ENCODE measurements at regions not wholly inside any gene's neighbourhood (a gene's known extent, or its start where the extent isn't known, plus 50 kb on each side); places are given as distances from the start of the nearest gene placed in this dataset.

GRCh38 chr2:226431288-226431948, 368.2 kb downstream of the IRS1 start:
- no peak for DNase-seq (ENCODE audit: low spot score)

DNA sequence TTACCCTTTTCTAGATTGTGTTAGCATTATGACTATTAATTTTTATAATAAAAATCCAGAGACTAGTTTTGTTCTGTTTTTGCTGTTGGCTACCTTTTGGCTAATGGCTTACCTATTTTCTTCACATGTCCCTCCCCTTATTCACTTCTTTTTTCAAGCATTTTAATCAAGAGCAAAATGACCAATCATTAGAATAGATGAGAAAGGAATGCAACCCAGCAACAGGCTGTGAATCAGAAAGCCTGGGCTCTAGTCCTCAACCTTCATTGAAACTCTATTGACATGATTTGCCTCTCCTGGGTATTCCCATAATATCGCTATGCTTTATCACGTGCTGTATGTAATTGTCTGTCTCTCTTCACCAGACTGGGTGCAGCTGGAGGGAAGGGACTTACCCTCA, 370.1 kb downstream of the IRS1 start:
- no peak for DNase-seq (ENCODE audit: low spot score)

- DNase-seq (ENCODE audit: low spot score): no peak
These were observed 371.9 kb downstream of the IRS1 start for GRCh38 chr2:226427538-226428307.

GRCh38 chr2:226426292-226426736, 373.3 kb downstream of the IRS1 start:
- no peak for DNase-seq (ENCODE audit: low spot score)

DNA sequence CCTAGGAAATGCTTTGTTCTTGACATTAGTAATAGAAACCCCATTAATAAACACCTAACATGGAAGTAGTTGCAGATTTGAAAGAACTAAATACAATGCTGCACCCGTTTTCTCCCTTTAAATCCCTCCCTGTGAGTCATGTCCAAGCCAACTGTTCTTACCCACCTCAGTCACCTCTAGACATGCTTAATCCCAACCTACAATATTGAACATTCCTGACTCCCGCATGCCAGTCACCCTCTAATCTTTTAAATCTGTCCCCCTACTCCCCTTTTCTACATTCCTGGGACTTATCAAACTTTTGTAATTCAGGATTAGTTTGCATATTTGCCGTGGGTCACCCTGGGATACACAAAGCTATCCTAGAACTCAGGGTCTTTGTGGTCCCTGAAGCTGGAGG, 374.6 kb downstream of the IRS1 start:
- DNase-seq (ENCODE audit: low spot score): no peak

DNA sequence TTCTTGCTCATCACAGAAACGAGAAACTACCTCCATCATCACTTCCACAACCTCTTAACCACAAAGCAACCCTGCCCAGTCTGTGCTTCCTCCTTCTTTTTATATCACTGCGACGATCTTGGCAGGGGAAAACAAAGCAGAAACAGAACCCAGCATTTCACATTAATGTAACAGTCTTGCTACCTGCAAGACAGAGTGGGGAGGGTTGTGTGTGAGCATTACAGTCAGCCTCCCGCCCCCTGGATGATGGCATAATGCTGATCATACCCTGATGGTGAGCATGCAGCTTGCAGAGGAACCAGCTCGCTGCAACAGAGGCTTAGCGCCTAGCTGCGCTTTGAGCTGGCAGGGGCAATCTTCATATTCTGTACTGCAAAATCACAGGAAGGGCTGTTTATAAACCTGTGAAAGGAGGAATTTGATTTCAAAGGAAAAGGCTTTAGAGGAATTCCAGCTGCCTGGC, 376.1 kb downstream of the IRS1 start:
- DNase-seq (ENCODE audit: low spot score): no peak

- no peak for DNase-seq (ENCODE audit: low spot score)
These were observed 379.0 kb downstream of the IRS1 start for GRCh38 chr2:226420646-226421045.

GRCh38 chr2:226418521-226418920, 381.1 kb downstream of the IRS1 start:
- DNase-seq (ENCODE audit: low spot score): no peak

DNA sequence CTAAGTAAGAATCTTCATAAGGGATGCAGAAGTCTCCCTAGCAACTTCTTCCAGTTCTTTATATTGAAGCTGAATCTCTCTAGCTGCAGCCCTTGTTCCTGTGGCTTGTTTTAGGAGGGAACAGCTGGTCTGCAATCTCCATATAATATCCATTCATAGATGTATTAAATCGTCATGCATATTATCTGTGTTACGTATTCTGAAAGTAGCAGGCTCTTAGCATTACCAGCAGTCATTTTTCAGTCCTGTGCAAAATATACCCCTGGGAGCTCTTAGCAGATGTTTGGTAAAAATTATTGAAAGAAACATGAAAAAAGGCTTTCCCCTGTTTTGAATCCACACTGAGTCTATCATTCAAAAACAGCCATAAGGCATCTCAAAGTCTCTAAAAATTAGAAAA, 385.3 kb downstream of the IRS1 start:
- no peak for DNase-seq (ENCODE audit: low spot score)

DNA sequence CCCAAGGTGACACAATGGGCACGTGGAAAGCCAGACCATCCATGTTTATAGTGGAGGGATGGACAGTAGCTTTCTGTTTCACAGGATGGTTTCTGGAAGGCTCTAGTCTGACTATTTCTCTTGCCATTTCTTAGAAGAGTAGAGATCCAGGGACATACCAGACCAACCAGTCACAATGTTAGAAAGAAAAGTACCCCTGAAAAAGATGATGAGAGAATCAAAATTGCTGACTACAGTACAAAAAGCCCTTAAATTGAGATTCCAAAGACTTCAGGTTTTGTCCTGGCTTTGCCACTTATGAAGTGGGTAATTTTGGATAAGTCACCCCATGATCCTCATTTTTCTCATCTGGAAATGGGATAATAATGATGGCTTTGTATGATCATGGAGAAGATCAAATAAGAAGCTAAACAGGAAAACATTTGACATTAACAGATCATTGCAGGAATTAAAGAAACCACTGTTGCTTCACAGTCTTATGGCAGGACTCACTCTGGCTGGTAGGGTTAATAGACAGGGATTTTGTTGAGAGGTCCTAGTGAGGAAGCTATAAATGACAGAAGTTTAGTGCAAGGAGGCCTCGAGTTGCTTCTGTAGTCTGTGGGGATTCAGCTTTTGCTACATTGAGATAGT, 386.0 kb downstream of the IRS1 start:
- no peak for DNase-seq (ENCODE audit: low spot score)

DNA sequence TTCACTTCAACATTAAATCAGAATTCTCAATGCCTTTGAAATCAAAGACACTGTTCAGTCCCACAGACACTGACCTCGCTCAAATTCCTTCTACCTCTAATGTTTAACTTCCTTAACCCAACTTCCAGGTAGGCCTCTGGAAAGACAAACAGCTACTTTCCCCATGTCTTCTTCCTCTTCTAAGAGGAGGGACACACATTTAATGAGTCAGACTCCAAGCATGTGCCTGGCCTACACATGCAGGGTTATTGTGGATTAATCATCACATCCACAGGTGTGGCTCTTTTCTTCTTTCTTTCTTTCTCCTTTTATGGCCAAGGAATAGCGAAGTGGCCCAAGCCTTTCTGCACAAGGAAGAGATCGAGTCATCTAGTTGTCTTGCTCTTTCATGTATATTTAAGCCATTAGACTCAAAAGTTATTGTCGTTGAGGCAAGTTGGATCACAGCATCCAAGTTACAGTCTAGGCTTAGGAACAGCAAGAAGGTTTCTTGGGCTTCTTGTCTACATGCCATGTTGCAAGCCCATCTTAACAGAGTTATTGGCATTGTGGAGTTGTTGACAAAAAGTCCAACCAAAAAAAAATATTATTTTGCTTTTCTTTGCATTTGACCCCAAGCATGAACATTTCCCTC, 387.8 kb downstream of the IRS1 start:
- DNase-seq (ENCODE audit: low spot score): no peak

GRCh38 chr2:226411205-226411604, 388.4 kb downstream of the IRS1 start:
- DNase-seq (ENCODE audit: low spot score): no peak

- no peak for DNase-seq (ENCODE audit: low spot score)
These were observed 389.3 kb downstream of the IRS1 start for GRCh38 chr2:226410247-226410835.

GRCh38 chr2:226409134-226409533, 390.5 kb downstream of the IRS1 start:
- DNase-seq (ENCODE audit: low spot score): no peak

- no peak for DNase-seq (ENCODE audit: low spot score)
These were observed 391.5 kb downstream of the IRS1 start for GRCh38 chr2:226408141-226408540.

GRCh38 chr2:226407135-226407534, 392.5 kb downstream of the IRS1 start:
- no peak for DNase-seq (ENCODE audit: low spot score)

DNA sequence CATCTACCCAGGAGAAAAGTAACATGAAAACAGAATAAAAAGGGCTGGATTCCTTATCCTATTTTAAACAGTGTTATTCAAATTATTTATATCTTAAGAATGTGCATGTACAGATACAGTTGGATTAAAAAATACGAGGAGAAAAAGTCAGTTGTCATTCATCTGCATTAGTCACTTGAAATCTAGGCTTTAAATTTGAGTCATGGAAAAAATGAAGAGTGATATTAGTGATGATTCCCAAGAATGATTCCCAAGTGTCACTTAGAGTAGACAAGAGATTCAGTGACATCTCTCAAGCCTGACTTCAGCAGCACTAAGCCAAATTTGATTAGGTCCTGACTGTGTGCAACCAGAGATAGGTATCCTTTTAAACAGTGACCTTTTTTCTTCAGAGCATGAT, 394.2 kb downstream of the IRS1 start:
- DNase-seq (ENCODE audit: low spot score): no peak

- DNase-seq (ENCODE audit: low spot score): no peak
These were observed 396.3 kb downstream of the IRS1 start for GRCh38 chr2:226403369-226403768.

- no peak for DNase-seq (ENCODE audit: low spot score)
These were observed 400.6 kb downstream of the IRS1 start for GRCh38 chr2:226399006-226399405.

DNA sequence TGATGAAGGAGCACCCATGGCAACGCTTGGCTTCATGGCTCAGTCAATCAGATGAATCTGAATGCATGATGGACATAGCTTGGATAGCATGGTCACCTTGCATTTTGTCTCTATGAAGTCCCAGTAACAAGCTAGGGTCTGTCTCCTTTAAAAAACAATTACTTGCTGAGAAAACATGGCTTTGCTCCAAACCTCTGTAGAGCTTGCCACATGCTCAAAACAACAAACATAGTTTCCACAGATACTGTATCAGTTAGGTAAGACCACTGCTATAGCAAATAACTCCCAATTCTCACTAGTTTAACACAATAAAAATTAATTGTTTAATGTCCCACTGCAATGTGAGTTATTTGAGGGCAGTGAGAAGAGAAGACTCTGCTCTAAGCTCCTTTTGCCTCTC, 401.0 kb downstream of the IRS1 start:
- DNase-seq (ENCODE audit: low spot score): no peak

GRCh38 chr2:226396541-226396940, 403.1 kb downstream of the IRS1 start:
- no peak for DNase-seq (ENCODE audit: low spot score)

DNA sequence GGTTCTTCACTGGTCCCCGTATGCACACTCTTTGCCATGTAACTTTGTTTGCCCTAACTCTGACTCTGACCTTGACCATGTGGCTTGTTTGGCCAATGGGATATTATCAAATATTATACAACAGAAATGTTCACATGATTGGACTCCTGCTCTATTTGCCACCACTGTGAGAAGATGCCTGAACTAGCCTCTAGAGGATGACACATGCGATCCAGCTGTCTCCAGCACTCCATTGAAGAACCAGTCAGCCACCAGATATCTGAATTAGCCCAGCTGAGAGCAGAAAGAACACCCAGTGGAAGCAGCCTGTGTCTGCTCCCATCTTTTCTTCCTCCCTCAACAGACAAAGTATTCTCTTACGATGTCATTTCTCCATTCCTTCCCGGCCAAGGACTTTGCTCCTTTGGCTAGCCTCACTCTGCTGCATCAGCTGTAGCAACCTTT, 412.1 kb downstream of the IRS1 start:
- DNase-seq (ENCODE audit: low spot score): no peak

Data from kidney capillary endothelial cell (primary cell).